Ishikawa (cell line): ENCODE measurements at regions not wholly inside any gene's neighbourhood (a gene's known extent, or its start where the extent isn't known, plus 50 kb on each side); places are given as distances from the start of the nearest gene placed in this dataset.

Experiments used
- CEBPB ChIP-seq: IDR thresholded peaks from 2 replicates; pipeline ENCODE4 v1.6.1; 2012
- CREB1 ChIP-seq: IDR thresholded peaks from 2 replicates; pipeline ENCODE4 v1.6.1; 2012; ENCODE audit warnings: low read depth
- EGR1 ChIP-seq: IDR thresholded peaks from 2 replicates; pipeline ENCODE4 v1.6.1; 2012
- EP300 ChIP-seq: IDR thresholded peaks from 2 replicates; pipeline ENCODE4 v1.6.1; 2012; ENCODE audit warnings: borderline replicate concordance
- FOXM1 ChIP-seq: IDR thresholded peaks from 2 replicates; pipeline ENCODE4 v1.6.1; 2012; ENCODE audit warnings: low read depth, borderline replicate concordance
- NFIC ChIP-seq: IDR thresholded peaks from 2 replicates; pipeline ENCODE4 v1.6.1; 2012
- RAD21 ChIP-seq: IDR thresholded peaks from 2 replicates; pipeline ENCODE4 v1.6.1; 2012; ENCODE audit warnings: low read depth
- TAF1 ChIP-seq: IDR thresholded peaks from 2 replicates; pipeline ENCODE4 v1.6.1; 2012; ENCODE audit warnings: low read depth, mild to moderate bottlenecking
- TCF12 ChIP-seq: IDR thresholded peaks from 2 replicates; pipeline ENCODE4 v1.6.1; 2012; ENCODE audit warnings: low read depth
- TEAD4 ChIP-seq: IDR thresholded peaks from 2 replicates; pipeline ENCODE4 v1.6.1; 2012
- YY1 ChIP-seq: IDR thresholded peaks from 2 replicates; pipeline ENCODE4 v1.6.1; 2012; ENCODE audit warnings: low read depth
- ZBTB7A ChIP-seq: IDR thresholded peaks from 2 replicates; pipeline ENCODE4 v1.6.1; 2012; ENCODE audit warnings: low read depth
- TF ChIP-seq, protein P1 (sequence below): IDR thresholded peaks from 2 replicates; pipeline ENCODE4 v1.6.1; 2012; ENCODE audit warnings: low read depth, mild to moderate bottlenecking
- TF ChIP-seq, protein P2 (sequence below): IDR thresholded peaks from 2 replicates; pipeline ENCODE4 v1.6.1; 2012
- TF ChIP-seq, protein P3 (sequence below): IDR thresholded peaks from 2 replicates; pipeline ENCODE4 v1.6.1; 2012

DNA sequence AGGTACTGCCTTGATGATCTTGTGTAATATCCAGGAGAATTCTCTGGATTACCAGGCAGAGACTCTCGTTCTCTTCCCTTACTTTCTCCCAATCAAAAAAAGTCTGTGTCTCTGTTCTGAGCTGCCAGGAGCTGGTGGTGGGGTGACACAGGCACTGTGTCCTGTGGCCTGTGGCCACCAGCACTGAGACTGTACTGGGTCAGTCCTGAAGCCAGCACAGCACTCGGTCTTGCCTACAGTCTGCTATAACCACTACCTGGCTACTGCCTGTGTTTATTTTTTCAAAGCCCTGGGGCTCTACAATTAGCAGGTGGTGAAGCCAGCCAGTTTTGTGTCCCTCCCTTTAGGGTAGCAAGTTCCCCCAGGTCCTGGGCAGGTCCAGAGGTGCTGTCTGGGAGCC, 331.1 kb upstream of the MAGEB18 start:
- TF ChIP-seq, protein P1, sequence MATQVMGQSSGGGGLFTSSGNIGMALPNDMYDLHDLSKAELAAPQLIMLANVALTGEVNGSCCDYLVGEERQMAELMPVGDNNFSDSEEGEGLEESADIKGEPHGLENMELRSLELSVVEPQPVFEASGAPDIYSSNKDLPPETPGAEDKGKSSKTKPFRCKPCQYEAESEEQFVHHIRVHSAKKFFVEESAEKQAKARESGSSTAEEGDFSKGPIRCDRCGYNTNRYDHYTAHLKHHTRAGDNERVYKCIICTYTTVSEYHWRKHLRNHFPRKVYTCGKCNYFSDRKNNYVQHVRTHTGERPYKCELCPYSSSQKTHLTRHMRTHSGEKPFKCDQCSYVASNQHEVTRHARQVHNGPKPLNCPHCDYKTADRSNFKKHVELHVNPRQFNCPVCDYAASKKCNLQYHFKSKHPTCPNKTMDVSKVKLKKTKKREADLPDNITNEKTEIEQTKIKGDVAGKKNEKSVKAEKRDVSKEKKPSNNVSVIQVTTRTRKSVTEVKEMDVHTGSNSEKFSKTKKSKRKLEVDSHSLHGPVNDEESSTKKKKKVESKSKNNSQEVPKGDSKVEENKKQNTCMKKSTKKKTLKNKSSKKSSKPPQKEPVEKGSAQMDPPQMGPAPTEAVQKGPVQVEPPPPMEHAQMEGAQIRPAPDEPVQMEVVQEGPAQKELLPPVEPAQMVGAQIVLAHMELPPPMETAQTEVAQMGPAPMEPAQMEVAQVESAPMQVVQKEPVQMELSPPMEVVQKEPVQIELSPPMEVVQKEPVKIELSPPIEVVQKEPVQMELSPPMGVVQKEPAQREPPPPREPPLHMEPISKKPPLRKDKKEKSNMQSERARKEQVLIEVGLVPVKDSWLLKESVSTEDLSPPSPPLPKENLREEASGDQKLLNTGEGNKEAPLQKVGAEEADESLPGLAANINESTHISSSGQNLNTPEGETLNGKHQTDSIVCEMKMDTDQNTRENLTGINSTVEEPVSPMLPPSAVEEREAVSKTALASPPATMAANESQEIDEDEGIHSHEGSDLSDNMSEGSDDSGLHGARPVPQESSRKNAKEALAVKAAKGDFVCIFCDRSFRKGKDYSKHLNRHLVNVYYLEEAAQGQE = no peak
- TF ChIP-seq, protein P2, sequence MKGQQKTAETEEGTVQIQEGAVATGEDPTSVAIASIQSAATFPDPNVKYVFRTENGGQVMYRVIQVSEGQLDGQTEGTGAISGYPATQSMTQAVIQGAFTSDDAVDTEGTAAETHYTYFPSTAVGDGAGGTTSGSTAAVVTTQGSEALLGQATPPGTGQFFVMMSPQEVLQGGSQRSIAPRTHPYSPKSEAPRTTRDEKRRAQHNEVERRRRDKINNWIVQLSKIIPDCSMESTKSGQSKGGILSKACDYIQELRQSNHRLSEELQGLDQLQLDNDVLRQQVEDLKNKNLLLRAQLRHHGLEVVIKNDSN = no peak
- TF ChIP-seq RAD21 (no peak), TCF12 (no peak), TEAD4 (no peak), EGR1 (no peak), ZBTB7A (no peak), CREB1 (no peak), NFIC (no peak), YY1 (no peak), EP300 (no peak), CEBPB (no peak), TAF1 (no peak), FOXM1 (no peak)
- TF ChIP-seq, protein P3, sequence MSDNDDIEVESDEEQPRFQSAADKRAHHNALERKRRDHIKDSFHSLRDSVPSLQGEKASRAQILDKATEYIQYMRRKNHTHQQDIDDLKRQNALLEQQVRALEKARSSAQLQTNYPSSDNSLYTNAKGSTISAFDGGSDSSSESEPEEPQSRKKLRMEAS = no peak

DNA sequence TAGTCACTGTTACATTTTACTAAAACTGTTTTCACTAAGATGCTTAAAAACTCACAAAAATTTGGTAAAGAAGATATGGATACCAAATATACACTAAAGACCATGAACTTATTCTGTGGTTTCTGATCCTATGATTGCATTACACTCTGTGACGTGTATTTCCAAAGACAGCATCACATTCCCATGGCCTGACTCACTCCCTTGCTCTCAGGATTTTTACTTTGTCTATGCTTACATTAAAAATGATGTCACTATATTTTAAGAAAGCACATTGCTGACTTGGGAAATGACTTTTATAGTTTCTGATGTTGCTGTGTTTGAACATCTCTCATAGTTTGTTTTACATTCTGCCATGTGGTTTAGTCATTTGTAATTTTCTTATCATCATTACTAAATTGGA, 327.9 kb upstream of the MAGEB18 start:
- no peak for TF ChIP-seq TCF12
- TF ChIP-seq TAF1 = no peak
- TF ChIP-seq TEAD4 = no peak
- TF ChIP-seq, protein P2 = no peak
- TF ChIP-seq EGR1 = no peak
- no peak for TF ChIP-seq RAD21
- TF ChIP-seq, protein P3 = no peak
- TF ChIP-seq, protein P1 = no peak
- TF ChIP-seq ZBTB7A = no peak
- no peak for TF ChIP-seq NFIC
- TF ChIP-seq FOXM1 = no peak
- no peak for TF ChIP-seq EP300
- no peak for TF ChIP-seq CEBPB
- no peak for TF ChIP-seq CREB1
- no peak for TF ChIP-seq YY1

DNA sequence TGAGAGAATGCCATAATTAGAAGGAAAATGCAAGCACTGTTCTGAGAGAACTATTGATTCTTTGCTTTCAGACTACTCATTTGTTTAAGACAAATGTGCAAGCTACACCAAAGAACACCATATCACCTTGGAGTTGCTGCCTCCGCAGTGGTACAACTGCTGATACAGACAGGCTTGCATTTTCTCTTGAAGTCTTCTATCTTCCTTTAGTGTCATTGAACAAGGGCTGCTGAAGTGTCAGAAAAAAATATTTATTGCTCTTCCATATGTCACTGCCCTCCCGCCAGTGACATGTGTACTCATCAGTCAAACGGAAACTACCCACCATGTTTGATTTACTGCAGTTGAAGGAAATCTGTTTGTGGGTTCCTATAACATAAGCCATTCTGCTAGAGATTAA, 318.3 kb upstream of the MAGEB18 start:
- no peak for TF ChIP-seq CREB1

DNA sequence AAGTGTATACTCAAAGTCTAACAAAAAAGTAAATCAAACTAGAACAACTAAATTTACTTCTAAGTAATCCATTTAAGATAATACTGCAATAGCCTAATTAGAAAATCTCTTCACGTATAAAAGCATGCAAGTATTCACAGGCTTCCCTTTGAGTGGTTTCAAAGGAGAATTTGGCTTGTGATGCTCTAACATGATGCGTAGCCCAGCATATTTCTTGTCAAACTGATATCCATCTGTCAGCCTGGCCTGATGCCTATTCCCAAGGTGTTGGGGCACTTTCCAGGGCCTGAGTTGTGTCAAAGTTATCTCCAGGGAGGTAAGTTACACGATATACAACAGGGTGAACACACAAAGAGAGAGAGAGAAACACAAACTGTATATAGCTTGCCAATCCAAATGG, 287.0 kb upstream of the MAGEB18 start:
- TF ChIP-seq EGR1 (no peak), YY1 (no peak), ZBTB7A (no peak), TAF1 (no peak)

DNA sequence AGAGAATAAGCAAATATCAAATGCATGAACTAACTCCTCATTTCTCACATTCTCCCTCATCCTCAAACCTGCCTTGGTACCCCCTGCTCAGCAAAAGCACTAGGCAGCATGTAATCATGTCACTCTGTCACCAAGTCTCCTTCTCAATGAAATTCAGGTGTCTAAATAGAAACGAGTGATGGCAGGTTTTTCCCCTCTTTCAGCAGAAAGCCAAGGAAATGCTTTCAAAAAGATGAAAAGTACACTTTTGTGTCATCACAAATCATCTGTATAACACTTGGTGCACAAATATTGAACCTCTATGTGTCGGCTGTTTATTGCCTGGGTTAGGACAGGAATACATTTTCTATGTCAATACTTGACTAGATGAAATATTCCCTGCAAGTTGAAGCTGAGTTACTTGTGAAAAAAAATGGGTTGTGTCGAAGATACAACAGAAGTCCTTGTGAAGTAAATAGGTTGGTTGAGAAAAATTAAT, 285.1 kb upstream of the MAGEB18 start:
- TF ChIP-seq ZBTB7A = no peak
- TF ChIP-seq NFIC = no peak
- no peak for TF ChIP-seq TAF1
- TF ChIP-seq, protein P2 = no peak
- no peak for TF ChIP-seq CEBPB
- TF ChIP-seq, protein P3 = no peak
- TF ChIP-seq, protein P1 = no peak
- TF ChIP-seq CREB1 = no peak
- TF ChIP-seq TEAD4 = no peak
- TF ChIP-seq FOXM1 = no peak
- no peak for TF ChIP-seq EP300
- TF ChIP-seq TCF12 = no peak
- no peak for TF ChIP-seq EGR1
- no peak for TF ChIP-seq YY1
- no peak for TF ChIP-seq RAD21
